GM23338 (cell line): ENCODE measurements at regions not wholly inside any gene's neighbourhood (a gene's known extent, or its start where the extent isn't known, plus 50 kb on each side); places are given as distances from the start of the nearest gene placed in this dataset.

Experiments
- ATAC-seq: fragments of 200-7000 bp; cut with Tn5 transposase; 3 replicates; pipeline ENCODE4 v1.9.1; 2020
- DNase-seq: peaks from one replicate; pipeline ENCODE4 v3.0.0-alpha.2; 2015; ENCODE audit warnings: low spot score
- H2AFZ ChIP-seq: fragments of 200-600 bp; sonication (generic); 2 replicates; pipeline ENCODE4 v1.8.0; 2016; ENCODE audit warnings: antibody characterized with exemption, mild to moderate bottlenecking, moderate library complexity
- H3F3A ChIP-seq: fragments of 200-600 bp; sonication (generic); replicated peaks from 2 replicates; pipeline ENCODE4 v1.8.0; 2017; ENCODE audit warnings: antibody characterized with exemption, mixed run types, low read depth
- H3K27ac ChIP-seq: fragments of 200-600 bp; sonication (generic); 2 replicates; pipeline ENCODE4 v1.6.1; 2016; ENCODE audit warnings: low read depth
- H3K27me3 ChIP-seq: fragments of 200-600 bp; sonication (generic); 2 replicates; pipeline ENCODE4 v1.8.0; 2016; ENCODE audit warnings: mild to moderate bottlenecking, mixed run types, moderate library complexity; ENCODE audit not compliant: insufficient read depth
- H3K36me3 ChIP-seq: fragments of 200-600 bp; sonication (generic); 2 replicates; pipeline ENCODE4 v1.8.0; 2016; ENCODE audit warnings: mild to moderate bottlenecking; ENCODE audit not compliant: insufficient read depth
- H3K4me1 ChIP-seq: fragments of 200-600 bp; sonication (generic); 2 replicates; pipeline ENCODE4 v1.8.0; 2016; ENCODE audit warnings: mild to moderate bottlenecking, moderate library complexity; ENCODE audit not compliant: insufficient read depth
- H3K4me2 ChIP-seq: fragments of 200-600 bp; sonication (generic); 2 replicates; pipeline ENCODE4 v1.7.1; 2017; ENCODE audit warnings: mixed run types
- H3K4me3 ChIP-seq: fragments of 200-600 bp; sonication (generic); 2 replicates; pipeline ENCODE4 v1.6.1; 2016; ENCODE audit warnings: mixed run types
- H3K79me2 ChIP-seq: fragments of 200-600 bp; sonication (generic); replicated peaks from 2 replicates; pipeline ENCODE4 v1.8.0; 2017; ENCODE audit warnings: mild to moderate bottlenecking; ENCODE audit not compliant: insufficient read depth
- H3K9me2 ChIP-seq: fragments of 200-600 bp; sonication (generic); 2 replicates; pipeline ENCODE4 v1.8.0; 2017; ENCODE audit not compliant: insufficient read depth
- H4K20me1 ChIP-seq: fragments of 200-600 bp; sonication (generic); replicated peaks from 2 replicates; pipeline ENCODE4 v1.8.0; 2017; ENCODE audit warnings: mild to moderate bottlenecking; ENCODE audit not compliant: insufficient read depth
- H3K27ac Mint-ChIP-seq: 2 replicates; pipeline ENCODE4 v1.8.0; 2020; ENCODE audit warnings: inconsistent platforms, mild to moderate bottlenecking, moderate library complexity, mixed read lengths
- H3K27me3 Mint-ChIP-seq: 3 replicates; pipeline ENCODE4 v1.8.0; 2022; ENCODE audit warnings: low read depth, mild to moderate bottlenecking, moderate library complexity, mixed read lengths, inconsistent platforms; ENCODE audit not compliant: insufficient read depth, poor library complexity
- H3K36me3 Mint-ChIP-seq: 3 replicates; pipeline ENCODE4 v1.8.0; 2021; ENCODE audit warnings: low read depth, mild to moderate bottlenecking, inconsistent platforms, moderate library complexity, mixed read lengths
- H3K4me1 Mint-ChIP-seq: 3 replicates; pipeline ENCODE4 v1.8.0; 2020; ENCODE audit warnings: mild to moderate bottlenecking, inconsistent platforms, mixed read lengths
- H3K4me3 Mint-ChIP-seq: 3 replicates; pipeline ENCODE4 v1.8.0; 2021; ENCODE audit warnings: moderate library complexity, mild to moderate bottlenecking, inconsistent platforms, mixed read lengths
- H3K9me3 Mint-ChIP-seq: 3 replicates; pipeline ENCODE4 v1.8.0; 2020; ENCODE audit warnings: moderate library complexity, mild to moderate bottlenecking, inconsistent platforms, mixed read lengths
- CTCF ChIP-seq, 2 experiments: fragments of 200-600 bp in 1 of 2; sonication (generic) in 1 of 2; conservative IDR thresholded peaks; 2 replicates each; pipeline versions ENCODE4 v1.5.1 to v1.6.1; 2016 to 2017; ENCODE audit warnings: antibody characterized with exemption in 2 of 2, low read depth in 2 of 2, mild to moderate bottlenecking in 2 of 2, moderate library complexity in 1 of 2
- EZH2 ChIP-seq: fragments of 200-600 bp; sonication (generic); IDR thresholded peaks from one replicate; pipeline ENCODE4 v1.8.0; 2017; ENCODE audit warnings: antibody characterized with exemption, mild to moderate bottlenecking, low read depth; ENCODE audit not compliant: unreplicated experiment
- EZH2phosphoT487 ChIP-seq: fragments of 200-600 bp; sonication (generic); IDR thresholded peaks from one replicate; pipeline ENCODE4 v1.8.1; 2018; ENCODE audit warnings: antibody characterized with exemption; ENCODE audit not compliant: unreplicated experiment
- NANOG ChIP-seq: IDR thresholded peaks from 2 replicates; pipeline ENCODE4 v1.6.1; 2016; ENCODE audit warnings: antibody characterized with exemption, borderline replicate concordance
- REST ChIP-seq: IDR thresholded peaks from one replicate; pipeline ENCODE4 v1.6.1; 2018; ENCODE audit warnings: antibody characterized with exemption; ENCODE audit not compliant: unreplicated experiment
- ZNF331 ChIP-seq: fragments of 250-450 bp; sonication (Bioruptor Pico); IDR thresholded peaks from 2 replicates; pipeline ENCODE4 v1.5.0; 2020; ENCODE audit warnings: low read depth, mild to moderate bottlenecking, moderate library complexity
- TF ChIP-seq, protein P1 (sequence below): fragments of 250-450 bp; sonication (Bioruptor Pico); IDR thresholded peaks from 2 replicates; pipeline ENCODE4 v1.5.0; 2020; ENCODE audit warnings: mild to moderate bottlenecking, moderate library complexity

DNA sequence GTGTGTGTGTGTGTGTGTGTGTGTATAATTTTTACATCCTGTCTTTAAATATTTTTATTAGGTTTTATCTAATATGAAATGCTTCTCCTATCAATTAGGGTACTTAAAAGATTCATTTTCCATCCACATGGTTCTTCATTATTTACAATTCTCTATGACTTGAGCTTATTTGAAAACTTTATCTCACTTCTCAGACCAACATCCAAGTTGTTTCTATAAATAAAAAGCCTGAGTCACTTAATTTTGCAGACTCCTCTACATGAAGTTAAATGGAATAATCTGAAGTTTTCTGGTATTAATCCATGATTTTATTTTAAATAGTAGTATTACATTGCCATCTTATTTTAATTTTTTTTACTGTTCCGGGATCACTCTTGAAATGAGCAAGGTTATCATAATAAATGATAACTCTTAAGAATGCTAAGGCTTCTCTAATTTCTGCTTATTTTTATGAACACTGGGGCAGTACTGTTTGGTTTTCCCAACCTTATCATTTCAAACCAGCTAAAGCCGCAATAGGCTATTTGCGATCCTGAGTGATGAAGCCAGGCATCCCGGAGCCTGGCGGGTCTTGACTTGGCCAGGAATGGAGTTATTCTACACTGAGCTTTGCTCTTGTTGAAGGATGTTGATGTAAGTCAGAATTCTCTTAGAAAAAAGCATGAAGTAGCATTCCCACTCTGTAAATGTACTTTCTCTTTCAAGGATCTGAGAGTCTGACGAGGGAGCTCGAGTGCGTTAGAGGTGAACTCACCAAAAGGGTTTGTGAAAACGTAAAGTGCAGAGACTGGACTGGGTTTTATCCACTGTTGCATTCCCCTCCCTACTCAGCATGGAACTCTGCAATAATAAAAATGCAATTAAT is 220.2 kb upstream of the LRTM1 start (continued):
- TF ChIP-seq, protein P1, sequence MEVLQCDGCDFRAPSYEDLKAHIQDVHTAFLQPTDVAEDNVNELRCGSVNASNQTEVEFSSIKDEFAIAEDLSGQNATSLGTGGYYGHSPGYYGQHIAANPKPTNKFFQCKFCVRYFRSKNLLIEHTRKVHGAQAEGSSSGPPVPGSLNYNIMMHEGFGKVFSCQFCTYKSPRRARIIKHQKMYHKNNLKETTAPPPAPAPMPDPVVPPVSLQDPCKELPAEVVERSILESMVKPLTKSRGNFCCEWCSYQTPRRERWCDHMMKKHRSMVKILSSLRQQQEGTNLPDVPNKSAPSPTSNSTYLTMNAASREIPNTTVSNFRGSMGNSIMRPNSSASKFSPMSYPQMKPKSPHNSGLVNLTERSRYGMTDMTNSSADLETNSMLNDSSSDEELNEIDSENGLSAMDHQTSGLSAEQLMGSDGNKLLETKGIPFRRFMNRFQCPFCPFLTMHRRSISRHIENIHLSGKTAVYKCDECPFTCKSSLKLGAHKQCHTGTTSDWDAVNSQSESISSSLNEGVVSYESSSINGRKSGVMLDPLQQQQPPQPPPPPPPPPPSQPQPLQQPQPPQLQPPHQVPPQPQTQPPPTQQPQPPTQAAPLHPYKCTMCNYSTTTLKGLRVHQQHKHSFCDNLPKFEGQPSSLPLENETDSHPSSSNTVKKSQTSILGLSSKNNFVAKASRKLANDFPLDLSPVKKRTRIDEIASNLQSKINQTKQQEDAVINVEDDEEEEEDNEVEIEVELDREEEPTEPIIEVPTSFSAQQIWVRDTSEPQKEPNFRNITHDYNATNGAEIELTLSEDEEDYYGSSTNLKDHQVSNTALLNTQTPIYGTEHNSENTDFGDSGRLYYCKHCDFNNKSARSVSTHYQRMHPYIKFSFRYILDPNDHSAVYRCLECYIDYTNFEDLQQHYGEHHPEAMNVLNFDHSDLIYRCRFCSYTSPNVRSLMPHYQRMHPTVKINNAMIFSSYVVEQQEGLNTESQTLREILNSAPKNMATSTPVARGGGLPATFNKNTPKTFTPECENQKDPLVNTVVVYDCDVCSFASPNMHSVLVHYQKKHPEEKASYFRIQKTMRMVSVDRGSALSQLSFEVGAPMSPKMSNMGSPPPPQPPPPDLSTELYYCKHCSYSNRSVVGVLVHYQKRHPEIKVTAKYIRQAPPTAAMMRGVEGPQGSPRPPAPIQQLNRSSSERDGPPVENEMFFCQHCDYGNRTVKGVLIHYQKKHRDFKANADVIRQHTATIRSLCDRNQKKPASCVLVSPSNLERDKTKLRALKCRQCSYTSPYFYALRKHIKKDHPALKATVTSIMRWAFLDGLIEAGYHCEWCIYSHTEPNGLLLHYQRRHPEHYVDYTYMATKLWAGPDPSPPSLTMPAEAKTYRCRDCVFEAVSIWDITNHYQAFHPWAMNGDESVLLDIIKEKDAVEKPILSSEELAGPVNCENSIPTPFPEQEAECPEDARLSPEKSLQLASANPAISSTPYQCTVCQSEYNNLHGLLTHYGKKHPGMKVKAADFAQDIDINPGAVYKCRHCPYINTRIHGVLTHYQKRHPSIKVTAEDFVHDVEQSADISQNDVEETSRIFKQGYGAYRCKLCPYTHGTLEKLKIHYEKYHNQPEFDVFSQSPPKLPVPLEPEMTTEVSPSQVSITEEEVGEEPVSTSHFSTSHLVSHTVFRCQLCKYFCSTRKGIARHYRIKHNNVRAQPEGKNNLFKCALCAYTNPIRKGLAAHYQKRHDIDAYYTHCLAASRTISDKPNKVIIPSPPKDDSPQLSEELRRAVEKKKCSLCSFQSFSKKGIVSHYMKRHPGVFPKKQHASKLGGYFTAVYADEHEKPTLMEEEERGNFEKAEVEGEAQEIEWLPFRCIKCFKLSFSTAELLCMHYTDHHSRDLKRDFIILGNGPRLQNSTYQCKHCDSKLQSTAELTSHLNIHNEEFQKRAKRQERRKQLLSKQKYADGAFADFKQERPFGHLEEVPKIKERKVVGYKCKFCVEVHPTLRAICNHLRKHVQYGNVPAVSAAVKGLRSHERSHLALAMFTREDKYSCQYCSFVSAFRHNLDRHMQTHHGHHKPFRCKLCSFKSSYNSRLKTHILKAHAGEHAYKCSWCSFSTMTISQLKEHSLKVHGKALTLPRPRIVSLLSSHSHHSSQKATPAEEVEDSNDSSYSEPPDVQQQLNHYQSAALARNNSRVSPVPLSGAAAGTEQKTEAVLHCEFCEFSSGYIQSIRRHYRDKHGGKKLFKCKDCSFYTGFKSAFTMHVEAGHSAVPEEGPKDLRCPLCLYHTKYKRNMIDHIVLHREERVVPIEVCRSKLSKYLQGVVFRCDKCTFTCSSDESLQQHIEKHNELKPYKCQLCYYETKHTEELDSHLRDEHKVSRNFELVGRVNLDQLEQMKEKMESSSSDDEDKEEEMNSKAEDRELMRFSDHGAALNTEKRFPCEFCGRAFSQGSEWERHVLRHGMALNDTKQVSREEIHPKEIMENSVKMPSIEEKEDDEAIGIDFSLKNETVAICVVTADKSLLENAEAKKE = no peak
- TF ChIP-seq EZH2 (no peak), CTCF (conservative IDR thresholded peaks at IDR 0.05; ENCODE audit: low read depth in 2 of 2) (no peak), NANOG (no peak), ZNF331 (CRISPR knock-in tag) (no peak)

GRCh38 chr3:55147406-55147805 is 219.5 kb upstream of the LRTM1 start:
- Histone ChIP-seq H3K79me2 (no peaks in the 10 kb centered on the region), H3K27me3 (no peaks in the 10 kb centered on the region), H3K4me1 (no peaks in the 10 kb centered on the region), H3K36me3 (no peaks in the 10 kb centered on the region), H3K9me2 (no peaks in the 10 kb centered on the region), H3K4me2 (no peak overlapping the region), H4K20me1 (no peaks in the 10 kb centered on the region), H3K27ac (no peak overlapping the region), H3F3A (no peaks in the 10 kb centered on the region), H2AFZ (peak overlapping the region; percentile 59; the same call in 1 of the 2 replicates), H3K4me3 (no peak overlapping the region)
- no peaks in the 10 kb centered on the region for H3K9me3 Mint-ChIP-seq
- no peaks in the 10 kb centered on the region for H3K27me3 Mint-ChIP-seq
- ATAC-seq (no peak), DNase-seq (peak; percentile 4)
- no peaks in the 10 kb centered on the region for H3K4me1 Mint-ChIP-seq
- TF ChIP-seq NANOG = no peak
- TF ChIP-seq REST = no peak
- no peak for TF ChIP-seq EZH2phosphoT487
- H3K27ac Mint-ChIP-seq = no peak overlapping the region
- no peaks in the 10 kb centered on the region for H3K36me3 Mint-ChIP-seq
- H3K4me3 Mint-ChIP-seq = no peak overlapping the region
